Bronchial epithelial cell (primary cell): ENCODE measurements at regions not wholly inside any gene's neighbourhood (a gene's known extent, or its start where the extent isn't known, plus 50 kb on each side); places are given as distances from the start of the nearest gene placed in this dataset.

Experiments
- DNase-seq: peaks from one replicate; pipeline ENCODE4 v3.0.0-alpha.2; 2010; ENCODE audit warnings: low read depth
- FAIRE-seq: peaks from 2 replicates; lab custom pipeline; 2011; peaks lifted over from hg19 to GRCh38; lab: Jason Lieb, UNC
- H3K27me3 ChIP-seq: 2 replicates; pipeline ENCODE4 v1.5.1; 2011; ENCODE audit warnings: low read length; ENCODE audit not compliant: control insufficient read depth, insufficient read depth
- H3K36me3 ChIP-seq: 2 replicates; pipeline ENCODE4 v1.5.1; 2011; ENCODE audit warnings: low read length; ENCODE audit not compliant: control insufficient read depth, insufficient read depth
- H3K4me3 ChIP-seq: 2 replicates; pipeline ENCODE4 v1.5.1; 2011; ENCODE audit warnings: mild to moderate bottlenecking, low read depth, low read length, control low read depth
- CTCF ChIP-seq: IDR thresholded peaks from 2 replicates; pipeline ENCODE4 v1.5.1; 2011; ENCODE audit warnings: mild to moderate bottlenecking, moderate library complexity, low read length, control low read depth, inconsistent platforms; ENCODE audit not compliant: insufficient read depth, severe bottlenecking

GRCh38 chr7:13737563-13737962 lies 251.9 kb downstream of the ETV1 start:
- Histone ChIP-seq H3K36me3 (no peaks in the 10 kb centered on the region), H3K4me3 (no peak overlapping the region), H3K27me3 (no peaks in the 10 kb centered on the region)
- TF ChIP-seq CTCF, result no peak
- DNase-seq (no peak), FAIRE-seq (no peak)

- Histone ChIP-seq H3K27me3 (no peaks in the 10 kb centered on the region), H3K4me3 (no peak overlapping the region), H3K36me3 (no peaks in the 10 kb centered on the region)
- DNase-seq, result no peak
- TF ChIP-seq CTCF, result no peak
- FAIRE-seq, result no peak
These were observed 247.3 kb downstream of the ETV1 start for GRCh38 chr7:13742126-13742525.

GRCh38 chr7:13742811-13743210 lies 246.7 kb downstream of the ETV1 start:
- Histone ChIP-seq H3K36me3 (no peaks in the 10 kb centered on the region), H3K27me3 (no peaks in the 10 kb centered on the region), H3K4me3 (no peak overlapping the region)
- peak; percentile 51 for TF ChIP-seq CTCF
- FAIRE-seq, result no peak
- peak; percentile 54 for DNase-seq

- Histone ChIP-seq H3K4me3 (no peak overlapping the region), H3K27me3 (no peaks in the 10 kb centered on the region), H3K36me3 (no peaks in the 10 kb centered on the region)
- no peak for DNase-seq
- TF ChIP-seq CTCF, result no peak
- FAIRE-seq, result no peak
These were observed 246.2 kb downstream of the ETV1 start for GRCh38 chr7:13743226-13743625.

- Histone ChIP-seq H3K27me3 (no peaks in the 10 kb centered on the region), H3K4me3 (no peak overlapping the region), H3K36me3 (no peaks in the 10 kb centered on the region)
- no peak for FAIRE-seq
- no peak for TF ChIP-seq CTCF
- DNase-seq, result no peak
These were observed 243.9 kb downstream of the ETV1 start for GRCh38 chr7:13745530-13745929.

- DNase-seq (no peak), FAIRE-seq (no peak)
- no peak overlapping the region for H3K4me3 ChIP-seq
- TF ChIP-seq CTCF, result no peak
- no peaks in the 10 kb centered on the region for H3K27me3 ChIP-seq
- H3K36me3 ChIP-seq, result no peaks in the 10 kb centered on the region
These were observed 240.5 kb downstream of the ETV1 start for GRCh38 chr7:13748998-13749397.
